GM12801 (cell line): ENCODE measurements at regions not wholly inside any gene's neighbourhood (a gene's known extent, or its start where the extent isn't known, plus 50 kb on each side); places are given as distances from the start of the nearest gene placed in this dataset.

Experiments used
- CTCF ChIP-seq: IDR thresholded peaks from one replicate; pipeline ENCODE4 v1.5.1; 2011; ENCODE audit warnings: control low read depth; ENCODE audit not compliant: insufficient read length; ENCODE audit errors: extremely low read depth

DNA sequence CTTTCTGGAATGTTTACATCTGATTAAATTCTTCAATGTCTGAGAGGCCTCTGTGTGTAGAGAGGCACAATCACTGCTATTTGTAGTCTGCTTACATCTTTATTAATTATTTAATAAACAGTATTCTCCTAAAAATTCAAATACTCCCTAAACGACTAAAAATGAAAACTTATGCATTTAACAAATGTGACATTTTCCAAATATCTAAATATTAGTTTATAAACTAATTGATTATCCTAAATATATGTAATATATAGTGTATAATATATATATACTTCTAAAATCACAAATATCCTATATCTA, 57.7 kb upstream of the ZBED3 start:
- TF ChIP-seq CTCF: no peak

DNA sequence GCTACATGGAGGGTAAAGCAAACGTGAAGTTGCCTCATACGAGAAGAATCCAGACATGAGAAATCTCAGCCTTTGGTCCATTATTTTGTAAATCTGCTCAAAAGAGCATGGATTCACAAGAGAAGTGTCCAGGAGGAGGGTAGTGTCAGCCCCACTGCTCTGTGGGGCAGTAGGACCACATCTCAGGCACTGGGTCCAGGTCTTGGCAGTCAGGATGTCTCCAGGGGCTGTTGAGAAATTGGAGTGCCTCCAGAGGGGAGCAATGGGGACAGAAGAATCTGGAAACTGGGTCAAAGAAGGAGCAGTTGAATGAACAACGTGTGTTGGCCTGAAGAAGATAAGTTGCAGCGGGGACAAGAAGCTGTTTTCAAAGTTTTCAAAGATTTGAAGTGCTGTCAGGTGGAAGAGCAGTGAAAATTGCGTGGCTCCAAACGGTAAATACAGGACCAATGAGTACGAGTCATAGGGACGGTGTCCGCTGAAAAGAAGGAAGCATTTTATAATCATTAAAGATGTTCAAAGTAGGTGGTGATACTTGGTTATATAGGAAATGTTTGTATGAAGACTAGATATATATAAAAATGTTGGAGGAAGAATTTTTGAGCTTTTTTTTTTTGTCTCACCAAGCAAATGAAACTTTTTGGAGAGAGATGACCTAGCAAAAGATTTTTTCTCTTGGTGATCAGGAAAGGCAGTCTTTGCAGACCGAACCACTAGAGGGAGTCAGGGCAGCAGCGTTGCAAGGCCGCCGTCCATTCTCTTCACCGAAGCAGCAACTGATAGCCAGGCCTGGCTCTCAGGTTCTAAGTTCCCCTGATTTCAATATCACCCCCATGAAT, 57.1 kb upstream of the ZBED3 start:
- peak; percentile 20 for TF ChIP-seq CTCF

DNA sequence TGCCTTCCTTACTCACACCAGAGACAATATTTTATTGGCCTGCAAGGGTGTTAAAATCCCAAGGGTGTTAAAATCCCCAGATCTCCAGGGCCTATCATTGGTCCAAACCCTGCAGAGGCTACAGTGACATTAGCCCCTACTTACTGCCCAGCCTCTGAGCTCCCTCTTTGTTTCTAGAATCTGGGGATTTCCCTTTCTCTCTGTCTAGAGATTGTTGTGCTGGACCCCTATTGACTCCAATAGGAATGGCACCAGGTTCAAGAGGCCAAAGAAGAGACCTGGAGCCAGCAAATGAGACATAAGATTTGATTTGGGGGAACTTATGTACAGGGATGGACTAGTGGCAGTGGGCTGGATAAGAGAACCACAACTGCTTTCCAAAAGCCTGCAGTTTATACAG, 53.3 kb upstream of the ZBED3 start:
- no peak for TF ChIP-seq CTCF

- no peak for TF ChIP-seq CTCF
These were observed 51.9 kb upstream of the ZBED3 start for GRCh38 chr5:77139001-77139400.
